ENCODE measurements at regions not wholly inside any gene's neighbourhood (a gene's known extent, or its start where the extent isn't known, plus 50 kb on each side); places are given as distances from the start of the nearest gene placed in this dataset.
"Not testable (repeated sequence)": the region's sequence is repeated elsewhere in the genome, so short reads cannot be mapped to it uniquely, and the experiment has no call there.

DNA sequence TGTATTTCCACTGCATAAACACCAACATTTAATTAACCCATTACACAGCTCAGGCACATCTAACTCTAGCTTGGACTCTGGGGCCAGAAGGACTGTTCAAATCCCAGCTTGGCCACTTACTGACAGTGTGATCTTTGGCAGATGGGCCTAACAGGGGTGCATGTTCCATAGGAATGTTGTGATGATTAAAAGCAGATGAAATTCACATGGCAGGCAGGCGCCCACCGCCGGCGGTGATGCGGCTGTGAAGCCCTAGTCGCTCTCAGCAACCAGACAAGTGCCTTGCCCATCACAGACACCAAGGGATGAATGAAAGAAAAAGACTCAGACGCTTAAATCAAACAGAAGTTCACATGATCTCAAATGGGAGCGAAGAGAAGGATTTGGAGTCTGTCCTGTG is 84.6 kb upstream of the WSB1 start:
- no peak for DNase-seq (ENCODE audit: low spot score)

GRCh38 chr17:27210809-27211208 is 83.1 kb upstream of the WSB1 start:
- DNase-seq (ENCODE audit: low spot score): not testable (repeated sequence)

GRCh38 chr17:27216836-27217235 is 77.1 kb upstream of the WSB1 start:
- no peak for DNase-seq (ENCODE audit: low spot score)

GRCh38 chr17:27217631-27218030 is 76.3 kb upstream of the WSB1 start:
- no peak for DNase-seq (ENCODE audit: low spot score)

DNA sequence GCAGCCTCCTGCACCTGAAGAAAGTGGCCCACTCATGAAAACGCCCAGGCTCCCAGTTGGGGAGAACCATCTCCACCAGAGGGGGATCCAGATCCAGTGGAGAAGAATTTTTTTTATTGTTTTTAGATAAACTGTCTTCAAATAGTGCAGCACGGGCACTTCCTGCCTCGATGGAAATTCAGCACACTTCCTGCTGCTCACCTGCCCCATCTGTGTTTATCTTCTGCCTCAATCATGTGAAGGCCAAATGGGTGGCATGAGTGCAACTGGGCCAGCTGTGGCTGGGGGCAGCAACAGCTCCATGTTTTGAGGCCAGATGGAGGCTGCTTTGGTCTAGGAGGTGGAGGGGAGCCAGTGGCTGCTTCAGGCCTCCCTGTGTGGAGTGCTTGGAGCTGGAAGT is 75.9 kb upstream of the WSB1 start:
- no peak for DNase-seq (ENCODE audit: low spot score)

- DNase-seq (ENCODE audit: low spot score): no peak
Measured at GRCh38 chr17:27218719-27219488, 75.0 kb upstream of the WSB1 start.

- DNase-seq (ENCODE audit: low spot score): no peak
Measured at GRCh38 chr17:27222515-27222914, 71.4 kb upstream of the WSB1 start.

- DNase-seq (ENCODE audit: low spot score): no peak
Measured at GRCh38 chr17:27224526-27225315, 69.2 kb upstream of the WSB1 start.

DNA sequence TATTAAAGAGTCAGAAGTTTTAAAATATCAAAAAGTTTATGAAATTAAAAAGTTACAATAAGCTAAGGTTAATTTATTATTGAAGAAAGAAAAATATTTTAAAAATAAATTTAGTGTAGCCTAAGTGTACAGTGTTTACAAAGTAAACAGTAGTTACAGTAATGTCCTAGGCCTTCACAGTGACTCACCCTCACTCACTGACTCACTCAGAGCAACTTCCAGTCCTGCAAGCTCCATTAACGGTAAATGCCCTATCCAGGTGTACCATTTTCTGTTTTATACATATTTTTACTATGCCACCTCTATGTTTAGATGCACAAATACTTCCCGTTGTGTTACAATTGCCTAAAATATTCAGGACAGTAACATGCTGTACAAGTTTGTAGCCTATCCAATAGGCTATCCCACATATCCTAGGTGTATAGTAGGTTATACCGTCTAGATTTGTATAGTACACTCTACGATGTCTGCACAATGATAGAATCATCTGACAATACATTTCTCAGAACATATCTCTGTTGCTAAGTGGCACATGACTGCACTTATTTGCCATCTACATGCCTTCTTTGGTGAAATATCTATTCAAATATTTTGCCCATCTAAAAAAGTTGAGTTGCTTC is 67.2 kb upstream of the WSB1 start:
- DNase-seq (ENCODE audit: low spot score): no peak

GRCh38 chr17:27230996-27231395 is 62.9 kb upstream of the WSB1 start:
- DNase-seq (ENCODE audit: low spot score): no peak

DNA sequence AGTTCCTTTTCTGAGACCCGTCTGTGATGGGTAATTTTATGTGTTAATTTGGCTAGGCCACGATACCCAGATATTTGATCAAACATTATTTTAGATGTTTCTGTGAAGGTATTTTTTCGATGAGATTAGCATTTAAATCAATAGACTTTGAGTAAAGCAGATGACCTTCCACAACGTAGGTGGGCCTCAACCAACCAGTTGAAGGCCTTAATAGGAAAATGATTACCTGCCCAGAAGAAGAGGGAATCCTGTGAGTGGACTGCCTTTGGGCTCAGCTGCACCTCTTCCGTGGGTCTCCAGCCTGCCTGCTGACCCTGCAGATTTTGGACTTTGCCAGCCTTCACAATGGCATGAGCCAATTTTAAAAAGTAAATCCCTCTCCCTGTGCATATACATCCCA is 61.6 kb upstream of the WSB1 start:
- no peak for DNase-seq (ENCODE audit: low spot score)

DNA sequence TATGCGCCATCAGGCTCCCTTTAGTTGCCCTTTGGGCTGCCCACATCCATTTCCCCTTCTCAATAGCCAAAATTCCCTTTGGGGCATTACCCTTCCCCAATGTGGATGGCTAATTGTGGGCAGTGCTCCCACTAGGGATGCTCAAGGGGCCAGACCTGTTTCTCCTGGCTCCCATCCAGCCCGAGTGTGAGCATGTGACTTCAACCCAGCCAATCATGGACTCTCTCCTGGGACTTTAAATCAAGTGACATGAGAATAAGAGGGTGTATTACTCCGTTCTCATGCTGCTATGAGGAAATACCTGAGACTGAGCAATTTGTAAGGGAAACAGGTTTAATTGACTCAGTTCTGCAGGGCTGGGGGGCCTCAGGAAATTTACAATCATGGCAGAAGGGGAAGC is 60.9 kb upstream of the WSB1 start:
- no peak for DNase-seq (ENCODE audit: low spot score)

DNA sequence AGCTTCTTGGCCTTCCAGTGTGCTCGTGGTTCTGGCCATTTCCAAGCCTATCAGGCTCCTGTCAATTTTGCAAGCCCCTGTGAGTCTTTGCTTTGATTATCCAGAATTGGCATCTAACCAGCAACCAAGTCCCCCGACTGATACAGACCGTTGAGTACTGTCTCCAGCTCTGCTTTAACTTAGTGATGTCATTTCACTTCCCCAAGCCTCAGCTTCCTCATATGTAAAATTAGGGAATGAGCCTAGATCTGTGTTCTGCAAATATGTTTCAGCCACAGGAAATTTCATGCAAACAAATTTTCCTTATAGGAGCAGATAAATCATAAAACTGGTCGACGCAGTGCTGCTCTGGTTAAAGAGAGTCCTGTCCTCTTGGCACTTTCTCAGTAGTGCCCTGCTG is 60.1 kb upstream of the WSB1 start:
- DNase-seq (ENCODE audit: low spot score): no peak

- DNase-seq (ENCODE audit: low spot score): peak; percentile 76
Measured at GRCh38 chr17:27236717-27237315, 57.1 kb upstream of the WSB1 start.

GRCh38 chr17:27237890-27238289 is 56.0 kb upstream of the WSB1 start:
- no peak for DNase-seq (ENCODE audit: low spot score)

GRCh38 chr17:27239046-27239445 is 54.9 kb upstream of the WSB1 start:
- DNase-seq (ENCODE audit: low spot score): no peak

DNA sequence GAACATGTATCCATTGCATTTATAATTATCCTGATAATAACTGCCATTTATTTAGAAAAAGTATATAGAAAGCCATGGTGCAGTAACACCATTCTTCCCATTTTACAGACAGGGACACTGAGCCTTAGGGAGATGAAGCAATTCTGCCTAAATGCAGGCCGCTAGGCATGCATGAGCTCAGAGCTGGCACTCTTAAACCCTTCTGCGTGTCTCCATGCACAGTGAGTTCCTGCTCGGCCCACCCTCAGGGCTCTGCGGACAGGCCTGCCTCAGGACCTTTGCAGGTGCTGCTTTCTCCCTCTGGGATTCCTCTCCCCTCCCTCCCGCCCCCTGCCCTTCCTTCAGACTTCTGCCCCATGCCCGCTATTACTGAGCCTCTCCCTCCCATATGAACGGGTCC is 54.3 kb upstream of the WSB1 start:
- no peak for DNase-seq (ENCODE audit: low spot score)

GRCh38 chr17:27240086-27240801 is 53.7 kb upstream of the WSB1 start:
- no peak for DNase-seq (ENCODE audit: low spot score)

DNA sequence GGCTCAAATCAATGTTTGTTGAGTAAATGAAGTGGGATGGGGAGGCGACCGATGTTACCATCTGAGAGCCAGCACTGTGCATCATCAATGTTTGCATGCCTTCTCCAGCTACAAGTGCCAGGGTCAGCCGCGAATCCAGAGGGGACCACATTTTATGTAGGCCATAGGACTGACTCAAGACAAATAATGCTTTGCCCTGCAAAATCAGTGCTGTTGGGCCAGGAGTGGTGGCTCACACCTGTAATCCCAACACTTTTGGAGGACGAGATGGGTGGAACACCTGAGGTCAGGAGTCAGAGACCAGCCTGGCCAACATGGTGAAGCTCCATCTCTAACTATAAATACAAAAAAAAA is 53.1 kb upstream of the WSB1 start:
- DNase-seq (ENCODE audit: low spot score): no peak

DNA sequence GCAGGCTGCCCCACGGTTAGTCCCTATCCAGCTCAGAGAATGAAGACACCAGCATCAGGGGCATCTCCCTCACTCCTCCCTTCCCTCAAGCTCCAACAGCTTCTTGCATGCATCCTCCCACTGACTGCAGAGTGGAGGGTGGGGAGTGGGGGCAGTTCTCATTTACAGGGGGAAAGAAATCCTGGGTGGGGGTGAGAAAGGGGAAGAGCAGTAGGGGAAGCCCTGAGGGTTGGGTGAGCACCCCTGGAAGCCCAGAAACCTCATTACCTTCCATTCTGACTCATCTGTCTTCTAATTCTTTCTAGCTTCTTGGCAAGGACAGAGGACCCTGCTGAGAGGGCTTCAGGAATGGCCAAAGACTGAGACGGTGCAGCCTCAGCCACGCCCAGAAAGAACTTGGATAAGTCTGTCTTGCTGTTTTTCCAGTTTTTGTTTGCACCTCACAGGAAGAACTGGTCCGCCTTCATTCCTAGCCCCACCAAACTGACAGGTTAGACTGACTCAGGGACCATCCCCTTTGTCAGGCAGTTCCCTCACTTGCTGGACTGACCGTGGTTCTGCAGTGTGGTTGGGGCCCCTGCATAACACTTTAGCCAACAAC is 52.5 kb upstream of the WSB1 start:
- DNase-seq (ENCODE audit: low spot score): no peak

DNA sequence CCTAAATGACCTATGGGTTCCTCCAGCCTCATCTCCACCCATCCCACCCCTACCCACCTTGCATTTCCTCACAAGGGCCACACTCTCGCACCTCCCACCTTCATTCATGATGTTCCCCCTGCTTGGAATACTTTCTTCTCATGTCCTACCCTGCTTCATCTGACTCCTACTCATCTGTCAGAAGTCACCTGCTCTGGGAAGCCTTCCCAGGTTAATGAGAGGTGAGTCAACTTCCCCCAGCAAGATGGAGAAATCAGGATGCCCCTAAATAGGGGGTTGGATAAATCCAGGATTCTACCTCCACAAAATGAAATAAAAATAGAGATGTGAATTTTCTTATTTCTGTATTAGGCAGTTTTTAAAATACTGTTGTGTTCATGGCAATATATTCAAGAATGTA is 51.0 kb upstream of the WSB1 start:
- DNase-seq (ENCODE audit: low spot score): no peak

DNA sequence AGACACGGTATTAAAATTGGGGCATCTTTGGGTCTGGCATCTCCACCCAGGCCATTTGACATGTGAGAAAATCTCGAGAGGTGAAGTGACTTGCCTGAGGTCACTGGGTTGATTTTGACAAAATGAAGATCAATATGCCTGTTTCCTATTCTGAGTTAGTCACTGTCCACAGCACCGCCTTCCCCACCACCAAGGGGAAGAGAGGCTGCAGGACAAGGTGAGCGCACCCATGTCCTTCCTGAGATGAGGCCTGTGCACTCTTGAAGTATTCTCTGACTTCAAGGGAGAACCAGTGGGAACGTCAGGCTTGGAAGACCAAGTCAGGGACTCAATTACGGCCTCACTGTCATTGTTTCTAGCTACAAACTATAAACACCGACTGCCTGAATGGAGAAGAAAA is 49.9 kb upstream of the WSB1 start:
- DNase-seq (ENCODE audit: low spot score): no peak
